Hippocampal formation (tissue), 2 donors: ENCODE measurements at regions not wholly inside any gene's neighbourhood (a gene's known extent, or its start where the extent isn't known, plus 50 kb on each side); places are given as distances from the start of the nearest gene placed in this dataset.

Source experiments
- DNase-seq, 2 donors: peaks; one replicate each; lab custom pipeline; 2025; lab: John Stamatoyannopoulos, UW

- no peak for DNase-seq
Observed at GRCh38 chr3:159898147-159898546, 90.5 kb upstream of the IL12A start.

GRCh38 chr3:159899166-159899565, 89.5 kb upstream of the IL12A start:
- no peak for DNase-seq

DNA sequence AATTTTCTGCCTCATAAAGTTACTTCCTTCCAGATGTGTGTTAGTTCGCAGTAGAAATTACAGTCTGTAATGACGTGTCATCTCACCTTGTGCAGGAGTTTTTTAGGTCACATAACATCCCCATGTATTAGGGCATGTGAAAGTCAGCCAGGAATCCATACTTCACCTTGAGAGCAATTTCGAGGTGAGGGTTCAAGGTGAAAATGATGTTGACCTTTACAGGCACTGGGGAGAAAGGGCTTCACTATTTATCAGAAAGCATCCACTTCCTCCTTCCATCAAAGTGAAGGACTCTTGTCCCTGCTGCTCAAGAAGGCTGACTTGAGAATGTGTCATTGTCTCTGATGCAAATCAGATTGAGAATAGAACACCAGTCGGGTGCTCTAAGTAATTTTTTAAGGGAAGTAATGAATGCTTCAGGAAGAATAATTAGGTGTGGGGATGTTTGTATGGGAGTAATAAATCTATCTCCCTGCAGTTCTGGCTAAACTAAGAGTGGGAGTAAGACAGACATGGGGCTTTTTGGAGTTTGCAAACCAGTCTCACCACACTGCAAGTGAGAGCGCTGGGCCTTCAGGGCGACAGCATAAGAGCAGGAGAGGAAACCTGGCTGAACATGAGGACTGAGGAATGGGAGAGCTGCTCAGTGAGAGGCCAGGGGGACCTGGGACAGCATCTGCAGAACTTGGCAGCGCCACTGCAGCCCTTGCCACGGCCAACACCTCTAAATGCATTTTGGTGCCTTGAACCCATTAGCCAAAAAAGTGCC, 85.9 kb upstream of the IL12A start:
- DNase-seq = no peak

- DNase-seq = no peak
Observed at GRCh38 chr3:159904455-159904854, 84.2 kb upstream of the IL12A start.

DNA sequence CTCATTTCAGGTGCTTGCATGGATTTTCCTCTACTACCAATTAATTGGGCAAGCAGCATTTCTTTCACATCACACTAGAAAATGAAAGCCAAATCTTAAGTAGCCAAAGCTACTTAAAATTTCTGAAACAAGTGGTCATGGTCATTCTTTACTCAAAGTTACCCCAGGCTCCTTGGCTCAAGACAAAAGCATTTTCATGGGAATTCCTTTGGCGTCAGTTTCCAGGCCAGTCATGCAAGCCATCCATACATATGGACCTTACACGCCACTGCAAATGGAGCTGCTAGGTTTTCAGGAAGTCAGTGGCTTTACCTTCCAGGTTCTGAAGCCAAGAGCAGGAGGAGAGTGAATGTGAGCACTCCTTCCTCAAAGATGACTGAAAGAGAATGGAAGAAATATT, 83.7 kb upstream of the IL12A start:
- DNase-seq = no peak

- no peak for DNase-seq
Observed at GRCh38 chr3:159907828-159908227, 80.8 kb upstream of the IL12A start.

- DNase-seq = no peak
Observed at GRCh38 chr3:159910991-159911663, 77.5 kb upstream of the IL12A start.

GRCh38 chr3:159911664-159912037, 77.0 kb upstream of the IL12A start:
- no peak for DNase-seq

- DNase-seq = no peak
Observed at GRCh38 chr3:159913712-159914414, 74.8 kb upstream of the IL12A start.

DNA sequence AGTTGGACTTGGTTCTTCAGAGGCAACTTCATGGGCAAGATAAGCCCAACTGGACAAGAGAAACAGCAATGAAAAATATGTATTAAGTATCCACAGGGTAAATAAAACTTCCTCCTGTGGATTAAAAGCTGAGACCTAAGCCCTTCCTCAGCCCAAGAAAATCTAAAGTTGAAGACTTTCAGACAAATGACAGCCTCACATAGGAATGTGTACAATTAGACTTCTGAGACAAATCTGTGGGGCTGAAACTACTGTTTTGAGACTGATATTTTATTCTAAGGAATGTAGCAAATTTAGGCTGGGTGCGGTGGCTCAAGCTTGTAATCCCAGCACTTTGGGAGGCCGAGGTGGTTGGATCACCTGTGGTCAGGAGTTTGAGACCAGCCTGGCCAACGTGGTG, 74.2 kb upstream of the IL12A start:
- no peak for DNase-seq

DNA sequence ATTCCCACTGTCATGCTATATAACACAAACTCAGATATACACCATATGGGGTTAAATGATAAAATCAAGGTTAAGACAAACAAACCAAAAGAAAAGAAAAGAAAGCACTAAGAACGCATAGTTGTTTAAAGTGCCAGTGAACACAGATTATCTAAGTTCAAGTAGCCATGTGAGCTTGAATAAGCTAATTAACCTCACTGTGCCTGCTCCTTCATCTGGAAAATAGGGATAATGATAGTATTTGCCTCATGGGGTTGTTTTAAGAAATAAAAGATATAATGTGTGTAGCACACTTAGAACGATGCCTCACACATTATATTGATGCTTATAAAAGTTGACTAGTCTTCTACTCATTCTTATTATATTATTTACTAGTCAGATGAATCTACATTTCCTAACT, 72.6 kb upstream of the IL12A start:
- no peak for DNase-seq

GRCh38 chr3:159917141-159917540, 71.5 kb upstream of the IL12A start:
- no peak for DNase-seq

GRCh38 chr3:159919873-159920272, 68.8 kb upstream of the IL12A start:
- no peak for DNase-seq

GRCh38 chr3:159922193-159922840, 66.3 kb upstream of the IL12A start:
- no peak for DNase-seq

- DNase-seq = no peak
Observed at GRCh38 chr3:159922861-159923312, 65.7 kb upstream of the IL12A start.

DNA sequence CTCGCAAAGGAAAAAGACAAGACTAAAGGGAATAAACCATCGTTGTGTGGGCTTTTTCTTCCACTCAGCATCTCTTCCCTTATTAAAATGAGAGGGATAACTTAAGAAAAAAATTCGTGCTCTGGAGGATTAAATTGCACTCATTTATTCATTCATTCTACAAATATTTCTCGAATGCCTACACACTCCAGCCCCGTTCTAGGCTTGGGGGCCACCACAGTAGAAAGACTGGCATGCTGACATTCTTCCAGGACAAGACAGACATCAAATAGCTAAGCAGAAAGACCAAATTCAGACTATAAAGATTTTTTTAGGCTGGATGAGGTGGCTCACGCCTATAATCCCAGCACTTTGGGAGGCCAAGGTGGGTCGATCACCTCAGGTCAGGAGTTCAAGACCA, 65.3 kb upstream of the IL12A start:
- DNase-seq = no peak

GRCh38 chr3:159923956-159924355, 64.7 kb upstream of the IL12A start:
- no peak for DNase-seq

DNA sequence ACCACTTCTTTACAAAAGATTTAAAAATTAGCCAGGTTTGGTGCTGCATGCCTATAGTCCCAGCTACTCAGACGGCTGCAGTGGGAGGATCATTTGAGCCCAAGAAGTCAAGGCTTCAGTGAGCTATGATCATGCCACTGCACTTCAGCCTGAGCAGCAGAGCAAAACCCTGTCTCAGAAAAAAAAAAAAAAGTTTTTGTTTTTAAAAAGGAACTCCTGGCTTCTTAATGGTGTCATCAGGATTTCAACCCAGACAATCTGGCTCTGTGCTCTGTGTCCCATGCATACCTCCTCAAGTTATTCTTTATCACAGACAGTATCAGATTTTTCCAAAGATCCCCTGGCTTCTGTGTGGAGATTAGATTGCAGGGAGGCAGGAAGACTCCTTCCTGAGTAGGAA, 64.2 kb upstream of the IL12A start:
- DNase-seq = no peak

GRCh38 chr3:159925248-159925647, 63.4 kb upstream of the IL12A start:
- no peak for DNase-seq

GRCh38 chr3:159926573-159926972, 62.1 kb upstream of the IL12A start:
- DNase-seq = no peak

- no peak for DNase-seq
Observed at GRCh38 chr3:159928071-159928491, 60.6 kb upstream of the IL12A start.

DNA sequence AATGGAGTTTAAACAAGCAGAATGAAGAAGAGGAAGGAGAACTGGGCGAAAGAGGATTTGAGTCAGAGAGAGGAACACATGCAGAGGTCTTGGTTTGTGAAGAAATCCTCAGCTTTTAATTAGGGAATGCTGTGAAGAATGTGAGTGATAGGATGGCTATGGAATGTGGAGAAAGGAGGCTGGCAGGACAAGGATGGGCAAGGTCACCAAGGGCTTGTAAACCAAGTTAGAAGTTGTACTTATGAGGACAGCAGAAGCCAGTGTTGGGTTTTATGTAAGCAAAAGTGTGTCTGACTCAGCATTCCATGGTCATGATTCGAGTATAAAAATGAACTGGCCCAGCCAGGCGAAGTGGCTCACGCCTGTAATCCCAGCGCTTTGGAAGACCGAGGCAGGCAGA, 60.0 kb upstream of the IL12A start:
- no peak for DNase-seq
